SU-DHL-6 (cell line): ENCODE measurements at regions not wholly inside any gene's neighbourhood (a gene's known extent, or its start where the extent isn't known, plus 50 kb on each side); places are given as distances from the start of the nearest gene placed in this dataset.

ENCODE experiments used
- EZH2phosphoT487 ChIP-seq: fragments of 200-600 bp; sonication (generic), shearing (Covaris generic); conservative IDR thresholded peaks from 2 replicates; pipeline ENCODE4 v1.6.1; 2018; ENCODE audit warnings: mild to moderate bottlenecking, antibody characterized with exemption, low read length, moderate library complexity, mixed read lengths
- TF ChIP-seq, protein P1 (sequence below): fragments of 200-600 bp; sonication (generic); IDR thresholded peaks from one replicate; pipeline ENCODE4 v1.5.1; 2017; ENCODE audit warnings: antibody characterized with exemption, mild to moderate bottlenecking, low read length, moderate library complexity; ENCODE audit not compliant: insufficient read depth, poor library complexity, severe bottlenecking

- TF ChIP-seq, protein P1, sequence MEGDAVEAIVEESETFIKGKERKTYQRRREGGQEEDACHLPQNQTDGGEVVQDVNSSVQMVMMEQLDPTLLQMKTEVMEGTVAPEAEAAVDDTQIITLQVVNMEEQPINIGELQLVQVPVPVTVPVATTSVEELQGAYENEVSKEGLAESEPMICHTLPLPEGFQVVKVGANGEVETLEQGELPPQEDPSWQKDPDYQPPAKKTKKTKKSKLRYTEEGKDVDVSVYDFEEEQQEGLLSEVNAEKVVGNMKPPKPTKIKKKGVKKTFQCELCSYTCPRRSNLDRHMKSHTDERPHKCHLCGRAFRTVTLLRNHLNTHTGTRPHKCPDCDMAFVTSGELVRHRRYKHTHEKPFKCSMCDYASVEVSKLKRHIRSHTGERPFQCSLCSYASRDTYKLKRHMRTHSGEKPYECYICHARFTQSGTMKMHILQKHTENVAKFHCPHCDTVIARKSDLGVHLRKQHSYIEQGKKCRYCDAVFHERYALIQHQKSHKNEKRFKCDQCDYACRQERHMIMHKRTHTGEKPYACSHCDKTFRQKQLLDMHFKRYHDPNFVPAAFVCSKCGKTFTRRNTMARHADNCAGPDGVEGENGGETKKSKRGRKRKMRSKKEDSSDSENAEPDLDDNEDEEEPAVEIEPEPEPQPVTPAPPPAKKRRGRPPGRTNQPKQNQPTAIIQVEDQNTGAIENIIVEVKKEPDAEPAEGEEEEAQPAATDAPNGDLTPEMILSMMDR = peak; percentile 84
- TF ChIP-seq EZH2phosphoT487 = no peak
Observed at GRCh38 chr3:176939022-176939817, 258.1 kb downstream of the TBL1XR1 start.
